Left kidney (tissue), 1 donor: ENCODE measurements at regions not wholly inside any gene's neighbourhood (a gene's known extent, or its start where the extent isn't known, plus 50 kb on each side); places are given as distances from the start of the nearest gene placed in this dataset.
"Not testable (repeated sequence)": the region's sequence is repeated elsewhere in the genome, so short reads cannot be mapped to it uniquely, and the experiment has no call there.

ENCODE experiments used
- DNase-seq: peaks from one replicate; pipeline ENCODE4 v3.0.0-alpha.2; 2013

DNA sequence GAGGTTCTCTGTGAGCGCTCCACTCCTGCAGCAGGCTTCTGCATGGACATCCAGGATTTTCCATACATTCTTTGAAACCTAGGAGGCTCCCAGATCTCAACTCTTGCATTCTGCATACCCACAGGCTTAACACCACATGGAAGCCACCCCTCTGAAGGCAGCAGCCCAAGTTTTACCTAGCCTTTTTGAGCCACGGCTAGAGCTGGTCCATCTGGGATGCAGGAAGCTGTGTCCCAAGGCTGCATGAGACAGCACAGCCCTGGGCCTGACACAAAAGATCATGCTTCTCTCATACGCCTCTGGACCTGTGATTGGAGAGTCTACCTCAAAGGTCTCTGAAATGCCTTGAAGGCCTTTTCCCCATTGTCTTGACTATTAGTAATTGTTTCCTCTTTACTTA is 53.6 kb upstream of the RPRM start:
- no peak for DNase-seq

DNA sequence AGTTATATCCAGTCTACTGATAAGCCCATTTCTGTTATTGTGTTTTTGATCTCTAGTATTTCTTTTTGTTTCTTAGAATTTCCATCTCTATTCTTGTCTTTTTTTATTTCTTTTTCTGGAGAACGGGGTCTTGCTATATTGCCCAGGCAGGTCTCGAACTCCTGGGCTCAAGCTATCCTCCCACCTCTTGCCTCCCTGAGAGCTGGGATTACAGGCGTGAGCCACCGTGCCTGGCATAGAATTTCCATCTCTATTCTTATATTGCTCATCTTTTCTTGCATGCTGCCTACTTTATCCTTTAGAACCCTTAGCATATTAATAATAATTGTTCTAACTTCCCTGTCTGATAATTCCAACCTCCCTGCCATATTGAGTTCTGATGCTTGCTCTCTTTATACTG is 55.2 kb upstream of the RPRM start:
- not testable (repeated sequence) for DNase-seq

DNA sequence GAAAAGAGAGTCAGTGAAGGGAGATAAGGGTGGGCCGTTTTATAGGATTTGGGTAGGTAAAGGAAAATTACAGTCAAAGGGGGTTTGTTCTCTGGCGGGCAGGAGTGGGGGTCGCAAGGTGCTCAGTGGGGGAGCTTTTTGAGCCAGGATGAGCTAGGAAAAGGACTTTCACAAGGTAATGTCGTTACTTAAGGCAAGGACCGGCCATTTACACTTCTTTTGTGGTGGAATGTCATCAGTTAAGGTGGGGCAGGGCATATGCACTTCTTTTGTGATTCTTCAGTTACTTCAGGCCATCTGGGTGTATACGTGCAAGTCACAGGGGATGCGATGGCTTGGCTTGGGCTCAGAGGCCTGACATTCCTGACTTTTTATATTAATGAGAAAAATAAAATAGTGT is 56.0 kb upstream of the RPRM start:
- not testable (repeated sequence) for DNase-seq

DNA sequence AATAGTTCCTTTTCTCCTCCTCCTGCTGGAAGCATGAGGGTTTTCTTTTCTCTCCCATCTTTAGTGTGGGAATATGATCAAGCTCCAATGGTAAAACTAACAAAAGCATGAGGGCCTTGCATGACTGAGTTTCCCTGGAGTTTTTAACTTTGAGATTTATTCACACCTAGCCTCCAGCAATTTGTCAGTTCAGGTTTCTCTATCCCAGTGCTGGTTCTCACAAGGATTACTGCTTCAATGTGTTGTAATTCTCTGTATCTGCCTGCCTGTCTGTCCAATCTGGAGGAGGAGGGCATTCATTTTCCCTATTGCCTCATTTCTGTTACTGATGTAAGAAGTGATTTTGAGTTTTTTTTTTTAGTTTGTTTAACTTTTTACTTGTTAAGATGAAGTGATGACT is 57.6 kb upstream of the RPRM start:
- peak; percentile 25 for DNase-seq

DNA sequence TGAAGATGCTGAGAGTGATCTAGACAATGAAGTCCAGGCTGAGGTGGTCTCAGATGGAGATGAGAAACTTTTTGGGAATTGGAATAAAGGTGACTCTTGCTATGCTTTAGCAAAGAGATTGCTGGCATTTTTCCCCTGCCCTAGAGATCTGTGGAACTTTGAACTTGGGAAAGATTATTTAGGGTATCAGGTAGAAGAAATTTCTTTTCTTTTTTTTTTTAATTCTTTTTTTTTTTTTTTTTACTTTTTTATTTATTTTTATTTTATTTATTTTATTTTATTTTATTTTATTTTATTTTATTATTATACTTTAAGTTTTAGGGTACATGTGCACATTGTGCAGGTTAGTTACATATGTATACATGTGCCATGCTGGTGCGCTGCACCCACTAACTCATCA is 59.5 kb upstream of the RPRM start:
- DNase-seq: not testable (repeated sequence)

DNA sequence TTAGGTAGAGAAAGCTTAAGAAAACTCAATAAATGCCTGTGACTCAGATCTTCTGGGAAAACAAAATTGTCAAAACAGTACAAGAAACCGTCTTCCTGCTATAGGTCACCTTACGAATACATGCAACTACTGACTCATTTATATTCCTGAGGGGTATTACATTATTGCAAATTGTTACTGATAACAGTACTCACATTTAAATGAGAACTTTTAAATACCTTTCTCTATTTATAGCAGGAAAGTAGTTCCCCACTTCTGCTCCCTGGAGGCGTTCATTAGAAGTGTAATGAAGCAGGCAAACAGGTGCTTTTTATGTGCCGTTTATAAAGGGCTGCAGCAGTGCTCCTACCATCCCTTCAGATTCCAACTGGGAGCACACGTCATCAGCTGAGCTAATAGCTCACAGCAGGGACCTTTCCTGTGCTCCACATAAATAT is 65.1 kb upstream of the RPRM start:
- DNase-seq: peak; percentile 25

DNA sequence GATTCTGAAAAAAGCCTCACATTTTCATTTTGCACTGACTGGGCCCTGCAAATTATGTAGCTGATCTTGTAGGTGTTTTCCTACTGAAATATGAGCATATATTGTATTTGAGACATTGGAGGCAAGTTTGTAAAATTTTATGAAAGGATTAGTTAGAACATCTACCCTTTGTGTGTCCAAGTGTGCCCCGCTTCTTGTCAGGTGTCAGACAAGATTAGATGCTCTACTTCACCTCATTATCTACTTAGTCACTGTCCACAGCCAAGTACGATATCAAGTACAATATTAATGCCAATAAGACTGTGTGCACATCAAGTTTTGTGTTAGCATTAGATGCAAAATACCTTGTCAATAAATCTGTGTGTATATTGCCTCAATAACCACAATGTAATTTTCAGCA is 67.8 kb upstream of the RPRM start:
- DNase-seq: no peak

DNA sequence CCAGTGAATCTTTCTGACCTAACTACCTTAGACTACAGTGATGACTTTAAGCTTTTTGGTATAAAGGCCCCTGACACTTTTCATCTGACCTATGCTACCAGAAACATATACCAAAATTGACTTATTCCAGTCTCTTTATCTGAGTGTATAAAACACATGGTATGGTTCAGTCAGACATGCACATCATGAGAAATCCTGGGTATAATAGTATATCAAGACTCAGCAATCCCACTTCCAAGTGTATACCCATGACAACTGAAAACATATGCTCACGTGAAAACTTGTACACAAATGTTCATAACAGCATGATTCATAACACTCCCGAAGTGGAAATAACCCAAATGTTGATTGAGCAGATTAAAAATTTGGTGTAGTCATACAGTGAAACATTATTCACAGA is 70.0 kb upstream of the RPRM start:
- no peak for DNase-seq

DNA sequence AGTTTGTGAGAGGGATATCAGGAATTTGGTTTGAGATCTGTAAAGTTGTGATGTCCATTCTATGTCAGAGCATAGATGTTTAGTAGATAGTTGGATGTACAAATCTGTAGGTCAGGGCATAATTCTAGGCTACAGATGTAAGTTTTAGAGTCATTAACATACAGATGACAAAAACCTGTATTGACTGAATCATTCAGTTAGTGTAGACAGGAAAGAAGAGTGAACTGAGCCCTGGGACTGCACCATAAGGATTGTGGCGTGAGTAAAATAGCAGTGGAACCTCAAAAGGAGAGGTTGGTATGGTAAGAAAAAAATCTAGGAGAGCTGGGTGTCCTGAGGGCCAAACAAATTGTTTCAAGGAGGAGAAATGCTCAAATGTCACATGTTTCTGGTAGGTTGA is 73.1 kb upstream of the RPRM start:
- DNase-seq: no peak

DNA sequence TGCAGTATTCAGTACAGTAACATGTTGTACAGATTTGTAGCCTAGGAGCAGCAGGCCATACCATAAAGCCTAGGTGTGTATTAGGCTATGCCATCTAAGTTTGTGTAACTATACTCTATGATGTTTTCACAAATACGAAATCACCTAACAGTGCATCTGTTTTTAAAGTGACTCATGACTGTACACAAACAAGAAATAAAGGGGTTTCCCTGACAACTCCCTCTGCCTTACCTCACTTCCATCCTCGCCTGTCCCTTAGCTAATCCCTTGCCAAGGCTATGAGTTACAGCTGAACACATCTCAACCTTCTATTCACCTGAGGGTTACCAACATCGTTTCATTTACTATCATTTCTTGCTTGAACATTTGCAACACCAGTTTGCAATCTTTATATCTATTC is 78.6 kb upstream of the RPRM start:
- no peak for DNase-seq

DNA sequence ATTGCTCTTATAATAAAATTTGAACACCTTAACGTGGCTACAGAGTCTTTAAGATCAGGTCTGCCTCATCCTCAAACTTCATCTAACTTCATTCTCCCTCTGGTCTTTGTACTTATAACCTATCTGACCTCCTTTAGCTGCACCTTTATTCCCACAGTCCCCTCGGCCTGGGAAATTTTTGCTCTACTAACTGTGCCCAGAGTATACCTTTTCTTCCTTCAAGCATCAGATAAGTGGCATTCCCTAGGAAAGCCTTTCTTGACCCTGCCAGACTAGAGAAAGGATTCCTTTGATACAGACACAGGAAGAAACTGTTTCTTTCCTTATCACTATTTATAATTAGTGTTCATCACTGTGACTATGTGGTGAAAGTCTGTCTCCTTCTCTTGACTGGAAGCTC is 79.2 kb upstream of the RPRM start:
- DNase-seq: no peak

DNA sequence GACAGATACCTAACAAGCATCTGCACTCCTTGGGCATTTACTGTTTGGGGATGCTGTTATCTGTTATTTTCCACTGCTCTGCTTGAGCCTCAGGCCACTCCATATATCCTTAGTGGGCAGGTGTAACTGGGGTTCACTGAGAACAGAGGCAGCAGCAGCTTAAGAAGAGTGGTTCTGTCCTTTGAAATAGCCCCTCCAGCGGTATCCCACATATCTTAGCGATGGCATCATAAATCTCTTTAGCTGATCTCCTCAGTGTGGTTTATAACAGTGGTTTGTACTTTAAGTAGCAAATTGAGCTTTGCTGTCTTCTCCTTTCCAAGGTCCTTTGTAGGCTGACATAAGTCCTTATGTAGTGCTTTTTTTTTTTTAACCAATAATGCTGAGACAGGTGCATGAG is 79.7 kb upstream of the RPRM start:
- DNase-seq: no peak

DNA sequence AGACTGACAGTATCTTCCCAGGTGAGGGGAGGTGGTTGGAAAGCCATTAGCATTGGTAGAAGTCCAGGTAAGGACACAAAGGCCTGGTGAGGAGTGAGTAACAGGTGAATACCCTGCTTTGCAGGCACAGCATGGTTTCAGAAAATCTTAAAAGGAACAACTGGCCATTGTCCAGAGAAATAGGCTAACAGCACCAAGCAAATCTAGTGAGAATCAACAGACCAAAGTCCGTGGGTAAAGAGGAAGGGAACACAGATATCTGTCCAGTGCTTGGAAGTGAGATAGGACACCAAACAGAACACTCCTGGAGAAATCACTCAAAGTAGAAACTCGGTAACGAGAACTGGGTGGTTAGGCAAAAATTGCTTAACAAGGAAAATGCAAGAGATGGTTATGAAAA is 88.8 kb upstream of the RPRM start:
- DNase-seq: no peak

DNA sequence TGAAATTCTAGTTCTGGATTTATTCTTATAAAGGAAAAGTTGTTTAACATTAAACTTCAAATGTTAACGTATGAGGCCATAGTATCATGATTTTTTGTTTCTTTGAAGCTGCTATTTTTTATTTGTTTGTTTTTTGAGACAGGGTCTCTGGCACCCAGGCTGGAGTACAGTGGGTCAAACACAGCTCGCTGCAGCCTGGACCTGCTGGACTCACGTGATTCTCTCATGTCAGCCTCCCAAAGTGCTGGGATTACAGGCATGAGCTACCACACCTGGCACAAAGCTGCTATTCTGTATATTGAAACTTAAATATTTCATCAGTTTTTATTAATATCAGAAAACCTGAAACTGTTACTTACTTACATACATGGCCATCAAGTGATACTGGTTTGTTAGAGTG is 89.5 kb upstream of the RPRM start:
- no peak for DNase-seq

DNA sequence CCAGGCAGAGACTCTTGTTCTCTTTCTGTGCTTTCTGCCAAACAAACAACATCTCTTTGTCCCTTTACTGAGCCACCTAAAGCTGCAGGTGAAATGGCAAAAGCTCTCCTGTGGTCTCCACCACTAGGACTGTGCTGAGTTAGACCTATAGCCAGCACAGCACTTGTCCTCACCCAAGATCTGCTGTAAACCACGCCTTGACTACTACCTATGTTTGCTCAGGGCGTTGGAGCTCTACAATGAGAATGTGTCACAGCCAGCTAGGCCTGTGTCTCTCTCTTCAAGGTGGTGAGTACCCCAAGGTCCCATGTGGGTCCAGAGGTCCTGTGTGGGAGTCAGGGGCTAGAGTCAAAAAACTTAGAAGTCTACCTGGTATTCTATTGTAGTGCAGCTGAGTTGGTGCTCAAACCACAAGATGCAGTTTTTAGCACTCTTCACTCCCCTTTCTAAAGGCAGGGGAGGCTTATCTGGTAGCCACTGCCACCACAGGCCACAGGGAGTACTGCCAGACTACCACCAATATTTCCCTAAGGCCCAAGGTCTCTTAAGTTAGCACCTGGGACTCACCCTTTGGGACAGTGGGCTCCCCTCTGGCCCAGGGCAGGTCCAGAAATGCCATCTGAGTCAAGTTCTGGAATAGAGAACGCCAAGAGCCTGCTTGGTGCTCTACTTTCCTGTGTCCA is 96.8 kb upstream of the RPRM start:
- DNase-seq: no peak

DNA sequence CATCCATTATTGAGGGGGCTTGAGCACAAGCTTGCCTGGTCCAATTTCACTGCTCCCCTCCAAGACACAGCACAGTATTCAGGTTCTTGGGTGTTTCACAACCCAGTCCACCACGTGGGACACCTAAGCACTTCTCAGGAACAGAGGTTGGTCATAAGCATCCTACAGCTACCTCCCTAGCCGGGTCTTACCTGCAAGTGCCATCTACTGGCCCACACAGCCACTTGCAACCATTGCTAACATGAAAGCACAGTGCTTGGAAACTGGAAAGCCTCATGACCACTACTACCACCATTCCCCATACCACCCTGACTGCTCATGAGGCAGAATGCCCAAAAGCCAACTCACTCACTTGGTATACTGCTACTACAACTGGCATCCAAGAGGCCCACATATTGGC is 105.7 kb upstream of the RPRM start:
- no peak for DNase-seq

DNA sequence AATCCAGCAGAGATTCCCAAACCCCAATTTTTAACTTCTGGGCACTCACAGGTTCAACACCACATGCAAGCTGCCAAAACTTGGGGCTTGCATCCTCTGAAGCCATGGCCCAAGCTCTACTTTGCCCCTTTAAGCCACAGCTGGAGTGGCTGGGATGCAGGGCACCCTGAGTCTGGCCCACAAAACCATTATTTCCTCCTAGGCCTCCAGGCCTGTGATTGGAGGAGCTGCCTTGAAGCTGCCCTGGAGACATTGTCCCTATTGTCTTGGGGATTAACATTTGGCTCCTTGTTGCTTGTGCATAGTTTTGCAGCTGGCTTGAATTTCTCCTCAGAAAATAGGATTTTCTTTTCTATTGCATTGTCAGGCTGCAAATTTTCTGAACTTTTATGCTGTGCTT is 109.8 kb upstream of the RPRM start:
- no peak for DNase-seq

DNA sequence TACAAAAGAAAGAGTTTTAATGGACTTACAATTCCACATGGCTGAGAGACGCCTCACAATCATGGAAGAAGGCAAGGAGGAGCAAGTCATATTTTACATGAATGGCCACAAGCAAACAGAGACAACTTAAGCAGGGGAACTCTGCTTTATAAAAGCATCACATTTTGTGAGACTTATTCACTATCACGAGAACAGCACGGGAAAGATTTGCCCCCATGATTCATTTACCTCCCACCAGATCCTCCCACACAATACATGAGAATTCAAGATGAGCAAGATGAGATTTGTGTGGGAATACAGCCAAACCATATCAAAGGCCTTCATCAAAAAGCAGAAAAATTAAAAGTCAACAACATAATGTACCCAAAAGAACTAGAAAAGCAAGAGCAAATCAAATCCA is 111.0 kb upstream of the RPRM start:
- DNase-seq: no peak

DNA sequence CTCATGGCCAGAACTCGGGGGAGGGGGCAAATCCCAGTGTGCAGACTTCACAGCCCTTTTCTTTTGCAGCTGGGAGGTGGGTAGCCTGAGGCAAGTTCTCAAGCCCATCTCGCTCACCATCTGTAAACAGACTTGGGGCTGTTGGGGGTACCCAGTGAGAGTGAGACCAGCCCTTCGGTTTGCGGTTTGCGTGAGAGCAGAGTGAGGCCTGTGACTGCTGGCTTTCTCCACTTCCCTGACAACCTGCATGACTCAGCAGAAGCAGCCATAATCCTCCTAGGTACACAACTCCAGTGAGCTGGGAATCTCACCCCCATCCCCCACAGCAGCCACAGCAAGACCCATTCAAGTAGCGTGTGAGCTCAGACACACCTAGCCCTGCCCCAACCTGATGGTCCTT is 114.5 kb upstream of the RPRM start:
- not testable (repeated sequence) for DNase-seq

DNA sequence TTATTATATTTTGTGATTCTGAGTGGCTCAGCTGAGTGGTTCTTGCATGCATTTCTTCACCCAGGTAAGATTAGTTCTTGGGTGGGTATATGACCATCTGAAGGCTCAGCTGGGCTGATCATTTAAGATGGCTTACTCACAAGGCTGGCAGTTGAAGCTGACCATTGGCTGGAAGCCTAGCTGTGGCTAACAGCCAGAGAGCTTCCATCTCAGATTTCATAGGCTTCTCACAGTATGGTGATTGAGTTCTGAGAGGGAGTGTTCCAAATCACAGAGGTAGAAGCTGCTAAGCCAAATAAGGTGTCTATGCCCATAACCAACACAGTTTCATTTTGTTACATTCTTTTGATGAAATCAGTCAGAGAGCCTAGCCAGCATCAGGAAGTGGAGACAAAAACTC is 117.4 kb upstream of the RPRM start:
- DNase-seq: no peak

DNA sequence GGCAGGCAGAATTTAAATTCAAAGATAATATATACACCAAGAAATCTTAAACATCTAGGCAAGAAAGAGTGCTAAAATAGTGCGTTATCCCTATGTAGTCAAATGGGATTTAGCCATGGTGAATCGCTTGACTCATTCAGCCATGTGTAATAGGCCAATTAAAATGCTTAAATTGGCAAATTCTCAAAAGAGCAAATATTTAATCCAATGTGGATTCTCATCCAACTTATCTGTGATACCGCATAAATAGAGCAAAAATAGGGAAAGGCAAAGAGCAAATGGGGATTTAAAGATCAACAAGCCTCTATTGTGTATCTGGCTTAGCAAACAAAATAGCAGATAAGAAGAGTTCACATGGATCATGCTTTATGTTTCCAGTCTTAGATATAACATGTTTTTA is 123.2 kb upstream of the RPRM start:
- DNase-seq: no peak

DNA sequence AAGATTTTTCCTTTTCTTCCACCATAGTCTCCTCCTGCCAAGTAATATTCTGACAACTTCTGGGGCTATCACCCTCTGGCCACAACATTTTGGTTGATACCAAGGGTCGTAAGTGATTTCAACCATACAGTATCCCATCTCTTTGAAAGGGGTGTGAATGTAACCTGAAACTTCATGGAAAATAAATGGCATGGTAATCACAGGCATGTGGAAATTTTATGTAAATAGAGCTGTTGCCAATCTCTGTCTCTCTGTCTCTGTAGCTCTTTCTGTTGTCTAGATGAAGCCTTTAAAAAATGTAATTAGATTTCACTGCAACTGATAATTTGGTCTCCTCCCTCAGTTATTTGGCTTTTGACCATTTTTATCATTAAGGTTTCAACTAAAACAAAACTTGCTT is 125.6 kb upstream of the RPRM start:
- DNase-seq: no peak

DNA sequence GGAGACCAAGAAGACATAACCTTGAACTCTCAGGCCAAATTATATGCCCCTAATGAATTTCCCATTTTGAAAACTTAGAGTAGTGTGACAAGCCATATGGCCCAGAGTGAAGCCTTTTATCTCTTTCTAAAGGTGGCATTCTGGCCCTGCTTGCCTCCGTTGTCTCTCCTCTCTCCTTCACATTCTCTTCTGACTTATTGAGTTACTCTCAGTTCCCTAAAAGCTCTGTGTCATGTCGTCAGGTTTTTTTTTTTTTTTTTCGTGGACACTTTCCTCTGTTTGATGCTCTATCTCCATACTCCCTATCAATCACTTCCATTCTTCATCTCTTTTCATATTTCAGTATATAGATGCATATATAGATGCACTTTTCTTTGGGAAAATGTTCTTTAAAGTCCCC is 128.1 kb upstream of the RPRM start:
- no peak for DNase-seq

DNA sequence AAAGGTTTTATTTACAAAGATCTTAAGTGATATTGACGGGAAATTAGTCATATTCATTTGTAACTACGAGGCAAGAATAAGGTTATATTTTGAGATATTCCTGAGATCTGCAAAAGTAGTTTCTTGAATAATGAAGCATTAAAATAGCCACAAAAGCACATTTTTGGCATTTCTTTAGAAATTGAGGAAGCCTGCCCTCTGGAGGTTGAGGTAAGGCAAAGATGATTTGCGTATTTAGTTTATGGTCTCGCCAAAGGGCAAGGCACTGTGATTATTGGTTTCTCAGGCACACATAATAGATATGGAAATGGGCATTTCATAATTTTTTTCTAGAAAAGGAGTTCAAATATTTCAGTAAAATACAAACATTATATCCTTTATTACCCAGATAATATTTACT is 143.7 kb upstream of the RPRM start:
- DNase-seq: no peak

DNA sequence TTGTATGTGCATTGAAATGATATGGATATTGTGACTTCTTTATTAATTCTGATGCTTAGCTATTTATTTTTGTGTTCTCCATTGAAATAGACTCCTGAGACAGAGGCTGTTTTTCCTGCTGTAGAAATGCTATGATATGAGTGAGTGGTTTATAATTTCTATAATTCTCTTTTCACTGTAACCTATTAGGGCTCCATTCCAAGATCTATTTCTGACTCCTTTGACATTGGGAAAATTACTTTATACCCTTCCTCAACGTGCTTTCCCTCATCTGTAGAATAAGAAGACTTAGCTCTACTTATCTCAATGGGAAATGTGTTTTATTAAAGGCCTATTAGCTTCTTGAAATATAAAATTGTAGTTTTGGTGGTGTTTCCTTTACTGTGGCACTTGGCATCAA is 144.5 kb upstream of the RPRM start:
- no peak for DNase-seq
